ENCODE measurements at regions not wholly inside any gene's neighbourhood (a gene's known extent, or its start where the extent isn't known, plus 50 kb on each side); places are given as distances from the start of the nearest gene placed in this dataset.

DNA sequence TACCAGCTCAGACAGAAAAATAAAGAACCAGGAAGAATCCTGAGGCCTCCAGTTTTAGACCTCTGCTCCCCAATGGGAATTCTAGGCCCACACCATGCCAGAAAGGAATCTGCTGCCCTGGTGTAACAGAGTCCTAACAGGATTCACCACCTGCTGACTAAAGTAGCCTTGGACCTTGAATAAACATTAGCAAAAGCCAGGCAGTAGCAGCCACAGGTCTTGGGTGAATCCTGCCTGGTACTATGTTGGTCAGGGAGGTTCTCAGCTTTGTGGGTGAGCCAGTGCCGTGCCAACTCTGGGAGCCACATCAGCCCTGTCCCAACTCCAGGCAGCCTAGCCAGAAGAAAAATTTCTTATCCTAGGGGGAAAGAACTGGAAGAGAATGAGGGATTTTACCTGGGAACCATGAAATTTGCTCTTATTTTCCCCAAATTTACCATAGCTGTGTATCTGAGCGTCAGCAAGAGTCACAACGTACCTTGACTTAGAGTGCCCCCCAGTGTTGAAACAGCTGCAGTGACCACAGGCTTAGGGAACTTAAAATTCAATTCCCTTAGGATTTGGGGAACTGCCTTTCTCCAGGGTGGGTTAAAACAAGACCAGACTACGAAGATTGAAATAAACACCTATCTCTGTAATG, 1895.6 kb upstream of the PRR20A start:
- Histone ChIP-seq H3K4me2 (ENCODE audit: low read length) (no peak overlapping the region), H3K9me3 (ENCODE audit: insufficient read depth, low read depth, low read length) (no peaks in the 10 kb centered on the region), H3K4me3 (ENCODE audit: insufficient read depth, low read depth, low read length) (no peak overlapping the region), H3K27me3 (ENCODE audit: insufficient read depth, low read length) (no peaks in the 10 kb centered on the region), H3K36me3 (ENCODE audit: insufficient read depth, low read length) (no peaks in the 10 kb centered on the region), H4K20me1 (ENCODE audit: insufficient read depth, low read length) (no peaks in the 10 kb centered on the region), H3K79me2 (ENCODE audit: insufficient read depth, low read length) (no peaks in the 10 kb centered on the region), H3K9ac (ENCODE audit: low read length) (no peak overlapping the region), H3K27ac (ENCODE audit: low read depth, low read length) (no peak overlapping the region), H3K4me1 (ENCODE audit: insufficient read depth, low read length) (no peaks in the 10 kb centered on the region), H2AFZ (ENCODE audit: low read depth, low read length) (no peak overlapping the region)
- DNase-seq (ENCODE audit: low read depth) (no peak), FAIRE-seq (no peak)
- H3K4me3 Mint-ChIP-seq (ENCODE audit: unreplicated experiment): no peak overlapping the region
- TF ChIP-seq EZH2 (IDR thresholded peaks at IDR 0.05; ENCODE audit: insufficient read depth, low read length) (no peak), CTCF (IDR thresholded peaks at IDR 0.05; ENCODE audit: insufficient read depth, low read depth, low read length) (peak; percentile 34)
- no peaks in the 10 kb centered on the region for H3K9me3 Mint-ChIP-seq (ENCODE audit: unreplicated experiment)
- H3K36me3 Mint-ChIP-seq (ENCODE audit: low read depth, unreplicated experiment): no peaks in the 10 kb centered on the region
- no peaks in the 10 kb centered on the region for H3K27me3 Mint-ChIP-seq (ENCODE audit: low read depth, unreplicated experiment)
- no peaks in the 10 kb centered on the region for H3K4me1 Mint-ChIP-seq (ENCODE audit: low read depth, unreplicated experiment)
- H3K27ac Mint-ChIP-seq (ENCODE audit: unreplicated experiment): no peak overlapping the region

GRCh38 chr13:55255236-55255635, 1885.5 kb upstream of the PRR20A start:
- no peaks in the 10 kb centered on the region for H3K4me1 Mint-ChIP-seq (ENCODE audit: low read depth, unreplicated experiment)
- H3K9me3 Mint-ChIP-seq (ENCODE audit: unreplicated experiment): no peaks in the 10 kb centered on the region
- H3K27me3 Mint-ChIP-seq (ENCODE audit: low read depth, unreplicated experiment): no peaks in the 10 kb centered on the region
- Histone ChIP-seq H4K20me1 (ENCODE audit: insufficient read depth, low read length) (no peaks in the 10 kb centered on the region), H3K4me3 (ENCODE audit: insufficient read depth, low read depth, low read length) (no peak overlapping the region), H3K4me2 (ENCODE audit: low read length) (no peak overlapping the region), H3K79me2 (ENCODE audit: insufficient read depth, low read length) (no peaks in the 10 kb centered on the region), H3K9me3 (ENCODE audit: insufficient read depth, low read depth, low read length) (no peaks in the 10 kb centered on the region), H3K27ac (ENCODE audit: low read depth, low read length) (no peak overlapping the region), H3K36me3 (ENCODE audit: insufficient read depth, low read length) (no peaks in the 10 kb centered on the region), H3K9ac (ENCODE audit: low read length) (no peak overlapping the region), H3K27me3 (ENCODE audit: insufficient read depth, low read length) (no peaks in the 10 kb centered on the region), H2AFZ (ENCODE audit: low read depth, low read length) (no peak overlapping the region), H3K4me1 (ENCODE audit: insufficient read depth, low read length) (no peaks in the 10 kb centered on the region)
- no peak overlapping the region for H3K4me3 Mint-ChIP-seq (ENCODE audit: unreplicated experiment)
- FAIRE-seq: no peak
- no peaks in the 10 kb centered on the region for H3K36me3 Mint-ChIP-seq (ENCODE audit: low read depth, unreplicated experiment)
- no peak overlapping the region for H3K27ac Mint-ChIP-seq (ENCODE audit: unreplicated experiment)
- DNase-seq (ENCODE audit: low read depth): no peak
- TF ChIP-seq EZH2 (IDR thresholded peaks at IDR 0.05; ENCODE audit: insufficient read depth, low read length): no peak
- no peak for TF ChIP-seq CTCF (IDR thresholded peaks at IDR 0.05; ENCODE audit: insufficient read depth, low read depth, low read length)

GRCh38 chr13:55263045-55263444, 1877.7 kb upstream of the PRR20A start:
- no peak overlapping the region for H3K4me3 Mint-ChIP-seq (ENCODE audit: unreplicated experiment)

More at GRCh38 chr13:55263045-55263444, 1877.7 kb upstream of the PRR20A start:
- no peak for FAIRE-seq
- Histone ChIP-seq H2AFZ (ENCODE audit: low read depth, low read length) (no peak overlapping the region), H3K4me3 (ENCODE audit: insufficient read depth, low read depth, low read length) (no peak overlapping the region), H3K79me2 (ENCODE audit: insufficient read depth, low read length) (no peaks in the 10 kb centered on the region), H3K9me3 (ENCODE audit: insufficient read depth, low read depth, low read length) (no peaks in the 10 kb centered on the region), H3K9ac (ENCODE audit: low read length) (no peak overlapping the region), H3K36me3 (ENCODE audit: insufficient read depth, low read length) (no peaks in the 10 kb centered on the region), H3K27ac (ENCODE audit: low read depth, low read length) (no peak overlapping the region), H4K20me1 (ENCODE audit: insufficient read depth, low read length) (no peaks in the 10 kb centered on the region), H3K4me2 (ENCODE audit: low read length) (no peak overlapping the region), H3K4me1 (ENCODE audit: insufficient read depth, low read length) (no peaks in the 10 kb centered on the region), H3K27me3 (ENCODE audit: insufficient read depth, low read length) (no peaks in the 10 kb centered on the region)
- DNase-seq (ENCODE audit: low read depth): no peak
- Mint-ChIP-seq H3K9me3 (ENCODE audit: unreplicated experiment) (no peaks in the 10 kb centered on the region), H3K36me3 (ENCODE audit: low read depth, unreplicated experiment) (no peaks in the 10 kb centered on the region), H3K4me1 (ENCODE audit: low read depth, unreplicated experiment) (no peaks in the 10 kb centered on the region), H3K27me3 (ENCODE audit: low read depth, unreplicated experiment) (no peaks in the 10 kb centered on the region), H3K27ac (ENCODE audit: unreplicated experiment) (no peak overlapping the region)
- TF ChIP-seq EZH2 (IDR thresholded peaks at IDR 0.05; ENCODE audit: insufficient read depth, low read length) (no peak), CTCF (IDR thresholded peaks at IDR 0.05; ENCODE audit: insufficient read depth, low read depth, low read length) (no peak)

Data from astrocyte (in vitro differentiated cells and primary cell).